BJ (cell line): ENCODE measurements at regions not wholly inside any gene's neighbourhood (a gene's known extent, or its start where the extent isn't known, plus 50 kb on each side); places are given as distances from the start of the nearest gene placed in this dataset.
A peak's percentile ranks its signal among the peaks of the same experiment; 100 is the strongest.

ENCODE experiments used
- CTCF ChIA-PET: fragments of 350-600 bp; formaldehyde crosslinking; extraction: SDS; loops from one replicate; lab custom pipeline; 2021; ENCODE audit warnings: antibody characterized with exemption, inconsistent platforms; lab: Yijun Ruan, JAX
- POLR2A ChIA-PET: fragments of 300-600 bp; sonication (Branson Sonifier 250); formaldehyde crosslinking; extraction: SDS; loops from one replicate; lab custom pipeline; 2021; ENCODE audit warnings: antibody characterized with exemption; lab: Charles Lee
- DNase-seq: peaks from one replicate; pipeline ENCODE4 v3.0.0-alpha.2; 2011; ENCODE audit warnings: low read depth
- H3K27me3 ChIP-seq: 2 replicates; pipeline ENCODE4 v1.6.0; 2011; ENCODE audit warnings: low read length; ENCODE audit not compliant: control insufficient read depth, insufficient read depth
- H3K36me3 ChIP-seq: 2 replicates; pipeline ENCODE4 v1.5.1; 2011; ENCODE audit warnings: low read length; ENCODE audit not compliant: control insufficient read depth, insufficient read depth
- H3K4me3 ChIP-seq: 2 replicates; pipeline ENCODE4 v1.5.1; 2011; ENCODE audit warnings: low read depth, mild to moderate bottlenecking, control low read depth, low read length
- CTCF ChIP-seq: IDR thresholded peaks from 2 replicates; pipeline ENCODE4 v1.5.1; 2011; ENCODE audit warnings: low read depth, mild to moderate bottlenecking, control low read depth, inconsistent platforms, low read length, moderate library complexity; ENCODE audit not compliant: insufficient read depth

GRCh38 chr12:114851981-114852380 is 168.0 kb upstream of the TBX3 start:
- CTCF ChIA-PET: no interaction called here
- no peak for DNase-seq
- Histone ChIP-seq H3K36me3 (no peaks in the 10 kb centered on the region), H3K4me3 (no peak overlapping the region), H3K27me3 (no peaks in the 10 kb centered on the region; the same call in 1 of the 2 replicates)
- no peak for TF ChIP-seq CTCF
- POLR2A ChIA-PET: no interaction called here

DNA sequence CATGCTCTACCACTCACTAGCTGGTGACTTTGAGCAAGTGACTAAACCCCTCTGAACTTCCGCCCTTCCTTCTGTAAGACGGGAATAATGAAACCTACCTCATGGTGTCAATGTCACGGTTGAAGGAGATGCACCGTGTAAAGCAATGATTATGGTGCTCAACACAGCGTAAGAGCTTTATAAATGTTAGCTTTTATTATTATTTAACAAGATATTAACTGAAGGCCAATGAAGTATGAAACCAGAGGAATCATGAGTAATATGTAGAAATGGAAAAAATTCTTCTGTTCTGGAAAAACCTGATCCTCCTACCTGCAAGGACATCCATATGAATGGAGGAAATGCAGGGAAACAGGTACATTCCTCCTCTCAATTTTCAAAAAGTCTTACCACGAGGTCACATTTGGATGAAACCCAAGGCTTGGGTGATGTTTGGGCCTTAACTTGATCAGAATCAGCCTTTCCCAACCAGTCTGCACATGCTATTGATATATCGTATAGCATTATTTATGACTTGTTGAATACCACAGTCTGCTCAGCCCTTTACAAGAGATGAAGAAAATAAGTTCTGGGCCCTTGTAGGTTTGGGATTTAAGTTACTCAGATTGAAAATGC is 166.8 kb upstream of the TBX3 start:
- TF ChIP-seq CTCF: no peak
- POLR2A ChIA-PET: no interaction called here
- Histone ChIP-seq H3K36me3 (no peaks in the 10 kb centered on the region), H3K4me3 (no peak overlapping the region), H3K27me3 (no peaks in the 10 kb centered on the region; the same call in 1 of the 2 replicates)
- CTCF ChIA-PET: interaction anchor here (0.7 kb wide), 1 partner anchor 166 kb away, joined by 3 read pairs; no protein-coding TSS in a partner anchor
- DNase-seq: no peak

DNA sequence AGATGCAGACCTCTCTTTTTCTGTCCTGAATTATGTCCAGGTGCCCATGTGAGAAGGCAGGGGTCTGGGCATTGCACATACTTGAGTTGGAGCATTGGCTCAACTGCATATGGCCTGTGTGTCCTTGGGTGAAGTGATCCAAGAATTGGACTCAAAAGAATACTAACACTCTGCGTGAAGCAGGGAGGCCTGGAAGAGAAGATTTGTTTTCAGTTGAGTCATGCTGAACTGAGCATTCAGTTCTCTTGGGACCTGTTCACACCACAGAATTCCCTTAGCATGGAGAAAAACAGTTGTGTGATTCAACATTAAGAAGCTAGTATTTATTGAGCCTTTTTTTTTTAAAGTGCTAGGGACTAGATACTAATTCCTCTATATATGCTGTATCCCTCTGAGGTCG is 164.7 kb upstream of the TBX3 start:
- H3K4me3 ChIP-seq: no peak overlapping the region
- no peaks in the 10 kb centered on the region; the same call in 1 of the 2 replicates for H3K27me3 ChIP-seq
- H3K36me3 ChIP-seq: no peaks in the 10 kb centered on the region
- ChIA-PET CTCF (interaction anchor here (0.6 kb wide), 1 partner anchor 200 kb away, joined by 3 read pairs; no protein-coding TSS in a partner anchor), POLR2A (no interaction called here)
- peak; percentile 58 for DNase-seq
- TF ChIP-seq CTCF: no peak

- ChIA-PET POLR2A (no interaction called here), CTCF (interaction anchor here (0.6 kb wide), 1 partner anchor 908 kb away, joined by 3 read pairs; no protein-coding TSS in a partner anchor)
- no peak for DNase-seq
- Histone ChIP-seq H3K27me3 (no peaks in the 10 kb centered on the region; the same call in 1 of the 2 replicates), H3K36me3 (no peaks in the 10 kb centered on the region), H3K4me3 (no peak overlapping the region)
- no peak for TF ChIP-seq CTCF
Observed at GRCh38 chr12:114847441-114848035, 163.6 kb upstream of the TBX3 start.

DNA sequence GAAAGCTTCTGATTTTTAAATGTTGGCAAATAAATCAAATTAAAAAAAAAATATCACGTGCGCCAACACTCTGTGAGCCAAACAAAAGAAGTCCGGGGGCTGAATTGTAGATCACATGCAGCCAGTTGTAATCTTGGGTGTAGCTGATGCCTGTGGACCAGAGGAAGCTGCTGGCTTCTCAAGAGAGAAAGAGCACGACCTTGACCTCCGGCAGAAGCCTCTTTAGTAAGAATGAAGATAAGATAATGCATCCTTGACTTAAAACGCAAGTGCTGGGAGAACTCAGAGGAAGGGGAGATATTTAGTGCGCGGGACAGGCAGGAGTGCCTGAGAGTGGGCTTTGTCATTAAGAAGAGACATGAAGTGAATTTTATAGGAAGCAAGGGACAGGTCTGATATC is 162.8 kb upstream of the TBX3 start:
- Histone ChIP-seq H3K36me3 (no peaks in the 10 kb centered on the region), H3K27me3 (no peaks in the 10 kb centered on the region; the same call in 1 of the 2 replicates), H3K4me3 (no peak overlapping the region)
- POLR2A ChIA-PET: no interaction called here
- TF ChIP-seq CTCF: no peak
- CTCF ChIA-PET: interaction anchor here (0.7 to 0.8 kb wide), 2 partner anchors 17 to 32 kb away, joined by 3 to 4 read pairs; no protein-coding TSS in a partner anchor
- DNase-seq: no peak
